ENCODE measurements at regions not wholly inside any gene's neighbourhood (a gene's known extent, or its start where the extent isn't known, plus 50 kb on each side); places are given as distances from the start of the nearest gene placed in this dataset.

DNA sequence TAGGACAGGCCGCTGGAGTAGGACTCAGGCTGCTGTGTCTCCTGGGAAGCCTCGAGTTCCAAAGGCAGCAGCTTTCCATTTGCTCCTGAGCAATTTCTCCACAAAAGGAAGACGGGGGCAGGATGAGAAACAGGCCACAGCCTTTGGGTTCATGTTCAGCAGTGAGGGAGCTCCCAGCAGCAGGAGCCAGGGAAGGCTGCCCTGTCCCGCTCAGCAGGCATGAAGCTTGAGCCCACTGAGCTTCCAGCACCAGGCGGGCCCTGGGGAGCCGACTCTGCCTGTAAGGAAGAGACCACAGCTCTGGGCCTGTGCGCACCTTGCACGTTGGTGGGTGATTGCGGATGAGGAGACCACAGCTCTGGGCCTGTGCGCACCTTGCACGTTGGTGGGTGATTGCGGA is 527.2 kb downstream of the TCERG1L start:
- TF ChIP-seq CTCF (IDR thresholded peaks at IDR 0.05) (no peak), POLR2A (IDR thresholded peaks at IDR 0.05) (no peak)
